ENCODE measurements at regions not wholly inside any gene's neighbourhood (a gene's known extent, or its start where the extent isn't known, plus 50 kb on each side); places are given as distances from the start of the nearest gene placed in this dataset.

DNA sequence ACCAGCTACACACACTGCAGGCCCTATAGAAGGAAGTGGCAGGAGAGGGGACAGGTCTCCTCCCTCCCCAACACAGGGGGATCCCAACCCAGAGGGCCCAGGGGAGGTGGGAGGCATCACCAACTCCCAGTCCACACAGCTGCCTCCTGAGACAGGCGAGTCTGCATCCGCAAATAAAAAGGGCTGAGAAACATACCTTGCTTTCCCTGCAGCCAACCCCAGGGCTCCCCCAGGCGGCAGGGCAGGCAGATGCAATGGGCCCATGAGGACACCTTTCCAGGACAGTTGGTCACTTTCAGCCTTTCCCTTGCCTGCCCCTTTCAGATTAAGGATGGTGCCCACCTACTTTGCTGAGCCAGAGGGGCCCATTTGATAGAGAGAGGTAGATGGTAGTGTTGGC, 180.0 kb downstream of the BRD1 start:
- no peak overlapping the region for H3K27ac ChIP-seq (ENCODE audit: insufficient read depth, low read length)
- no peak overlapping the region for H4K5ac ChIP-seq (ENCODE audit: low read depth, low read length)
- H3K56ac ChIP-seq (ENCODE audit: extremely low read depth, insufficient read depth, low read length) = no peak overlapping the region
- H3K4ac ChIP-seq (ENCODE audit: low read depth, low read length) = no peak overlapping the region
- no peak for ATAC-seq (ENCODE audit: low read depth)
- no peak overlapping the region for H3K4me3 ChIP-seq (ENCODE audit: insufficient read depth, low read depth, low read length)
- intact Hi-C loops (cut with micrococcal nuclease) (no loop called here), in situ Hi-C loops (cut with MboI; ENCODE audit: low sequenced_read_pairs) (no loop called here), dilution Hi-C loops (cut with HindIII; ENCODE audit: low sequenced_read_pairs, unreplicated experiment) (no loop called here)
- no peaks in the 10 kb centered on the region for H3K36me3 ChIP-seq (ENCODE audit: control insufficient read depth, insufficient read depth, low read length)
- ChIA-PET POLR2A (ENCODE audit: unreplicated experiment) (no interaction called here), CTCF (no interaction called here)
- H3K18ac ChIP-seq (ENCODE audit: low read depth, low read length) = no peak overlapping the region
- no peaks in the 10 kb centered on the region for H4K20me1 ChIP-seq (ENCODE audit: insufficient read depth, low read length)
- no peak overlapping the region for H3K4me2 ChIP-seq (ENCODE audit: low read depth, low read length)
- no peak overlapping the region for H2BK120ac ChIP-seq (ENCODE audit: low read depth, low read length)
- H3K9me1 ChIP-seq (ENCODE audit: insufficient read depth, low read length) = no peaks in the 10 kb centered on the region
- no peak for DNase-seq
- H4K8ac ChIP-seq (ENCODE audit: low read depth in 2 of 2, low read length in 2 of 2) = no peak overlapping the region
- H2BK15ac ChIP-seq (ENCODE audit: low read depth, low read length) = no peak overlapping the region
- H4K91ac ChIP-seq (ENCODE audit: insufficient read depth, low read depth, low read length) = no peak overlapping the region
- H3K14ac ChIP-seq (replicated peaks; ENCODE audit: low read depth, low read length) = no peak overlapping the region
- H3K9me3 ChIP-seq (ENCODE audit: control insufficient read depth, insufficient read depth, low read length) = peaks cover 39% of the 10 kb centered on the region
- H2AK9ac ChIP-seq (replicated peaks; ENCODE audit: low read depth, low read length, poor library complexity) = no peak overlapping the region
- no CpG with 5 or more reads among the region's 3 CpGs for WGBS, 2 experiments (ENCODE audit: extremely low coverage in 2 of 2, insufficient read length in 1 of 2)
- no peak overlapping the region for H2AK5ac ChIP-seq (ENCODE audit: low read depth, low read length)
- H2BK5ac ChIP-seq (ENCODE audit: low read depth, low read length, poor library complexity, severe bottlenecking) = no peak overlapping the region
- H2BK20ac ChIP-seq (ENCODE audit: low read depth, low read length) = no peak overlapping the region
- H3K4me1 ChIP-seq (ENCODE audit: control insufficient read depth, insufficient read depth, low read length) = no peaks in the 10 kb centered on the region
- no peaks in the 10 kb centered on the region for H3K27me3 ChIP-seq (ENCODE audit: control insufficient read depth, insufficient read depth, low read length)
- H3K79me1 ChIP-seq (ENCODE audit: low read depth in 1 of 2, low read length in 2 of 2) = no peaks in the 10 kb centered on the region
- no peak overlapping the region for H2AFZ ChIP-seq (replicated peaks; ENCODE audit: low read length, poor library complexity)
- no TSS peak for BruUV-seq (replicated peaks)
- no peak overlapping the region for H3K23ac ChIP-seq (ENCODE audit: low read depth, low read length)
- no peak for TF ChIP-seq SMC3 (IDR thresholded peaks at IDR 0.05; ENCODE audit: low read depth, low read length)
- no peak for TF ChIP-seq NFE2L2 (IDR thresholded peaks at IDR 0.05; ENCODE audit: low read depth, low read length)
- TF ChIP-seq, protein P1, sequence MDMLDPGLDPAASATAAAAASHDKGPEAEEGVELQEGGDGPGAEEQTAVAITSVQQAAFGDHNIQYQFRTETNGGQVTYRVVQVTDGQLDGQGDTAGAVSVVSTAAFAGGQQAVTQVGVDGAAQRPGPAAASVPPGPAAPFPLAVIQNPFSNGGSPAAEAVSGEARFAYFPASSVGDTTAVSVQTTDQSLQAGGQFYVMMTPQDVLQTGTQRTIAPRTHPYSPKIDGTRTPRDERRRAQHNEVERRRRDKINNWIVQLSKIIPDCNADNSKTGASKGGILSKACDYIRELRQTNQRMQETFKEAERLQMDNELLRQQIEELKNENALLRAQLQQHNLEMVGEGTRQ (IDR thresholded peaks at IDR 0.05; ENCODE audit: low read depth, low read length) = no peak
- TF ChIP-seq RAD21 (IDR thresholded peaks at IDR 0.05; ENCODE audit: low read length) = no peak
- no peak for TF ChIP-seq RCOR1 (IDR thresholded peaks at IDR 0.05; ENCODE audit: insufficient replicate concordance, low read length)
- TF ChIP-seq MAFK (IDR thresholded peaks at IDR 0.05; ENCODE audit: low read depth, low read length) = no peak
- no peak for TF ChIP-seq CTCF (conservative IDR thresholded peaks at IDR 0.05; ENCODE audit: low read depth, low read length)
- TF ChIP-seq, protein P2, sequence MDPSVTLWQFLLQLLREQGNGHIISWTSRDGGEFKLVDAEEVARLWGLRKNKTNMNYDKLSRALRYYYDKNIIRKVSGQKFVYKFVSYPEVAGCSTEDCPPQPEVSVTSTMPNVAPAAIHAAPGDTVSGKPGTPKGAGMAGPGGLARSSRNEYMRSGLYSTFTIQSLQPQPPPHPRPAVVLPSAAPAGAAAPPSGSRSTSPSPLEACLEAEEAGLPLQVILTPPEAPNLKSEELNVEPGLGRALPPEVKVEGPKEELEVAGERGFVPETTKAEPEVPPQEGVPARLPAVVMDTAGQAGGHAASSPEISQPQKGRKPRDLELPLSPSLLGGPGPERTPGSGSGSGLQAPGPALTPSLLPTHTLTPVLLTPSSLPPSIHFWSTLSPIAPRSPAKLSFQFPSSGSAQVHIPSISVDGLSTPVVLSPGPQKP (IDR thresholded peaks at IDR 0.05; ENCODE audit: borderline replicate concordance, low read depth, low read length) = no peak
- TF ChIP-seq CEBPB (IDR thresholded peaks at IDR 0.05; ENCODE audit: low read depth, low read length) = no peak
- no peak for TF ChIP-seq RFX5 (IDR thresholded peaks at IDR 0.05; ENCODE audit: low read depth, low read length)
- no peak for TF ChIP-seq FOS (IDR thresholded peaks at IDR 0.05; ENCODE audit: low read depth, low read length)
- TF ChIP-seq POLR2A (IDR thresholded peaks at IDR 0.05; ENCODE audit: low read depth, low read length) = no peak
- no peak for TF ChIP-seq CHD1 (IDR thresholded peaks at IDR 0.05; ENCODE audit: low read depth, low read length)
- TF ChIP-seq MAZ (IDR thresholded peaks at IDR 0.05; ENCODE audit: borderline replicate concordance, low read depth, low read length) = no peak
- TF ChIP-seq BHLHE40 (IDR thresholded peaks at IDR 0.05; ENCODE audit: low read depth, low read length) = no peak
- no peak for TF ChIP-seq MXI1 (IDR thresholded peaks at IDR 0.05; ENCODE audit: borderline replicate concordance, low read depth, low read length)
- H3K9ac ChIP-seq (ENCODE audit: low read depth, low read length) = no peak overlapping the region

Measured in IMR-90 (cell line).